ENCODE measurements at regions not wholly inside any gene's neighbourhood (a gene's known extent, or its start where the extent isn't known, plus 50 kb on each side); places are given as distances from the start of the nearest gene placed in this dataset.

DNA sequence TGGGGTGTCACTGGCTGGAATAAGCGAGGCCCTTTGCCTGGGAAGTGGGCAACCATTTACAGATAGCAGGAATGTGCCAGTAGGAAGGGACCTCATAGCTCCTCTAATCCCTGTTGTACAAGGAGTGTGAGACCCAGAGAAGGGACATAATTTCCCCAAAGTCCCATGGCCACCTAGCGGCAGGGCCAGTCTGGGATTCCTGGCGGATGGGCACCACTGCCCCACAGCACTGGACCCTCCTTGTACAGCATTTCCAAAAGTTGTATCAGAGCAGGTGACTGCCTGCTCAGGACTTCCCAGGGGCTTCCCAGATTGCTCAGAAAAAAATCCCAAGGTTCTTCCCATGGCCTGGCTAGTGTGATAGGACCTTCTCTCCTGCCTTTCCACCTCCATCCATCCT, 185.8 kb downstream of the GLI2 start:
- H3K9ac ChIP-seq (ENCODE audit: control insufficient read depth, insufficient read depth, low read length) = no peak overlapping the region
- H2AFZ ChIP-seq (ENCODE audit: control insufficient read depth, low read depth, low read length) = no peak overlapping the region
- H3K9me3 ChIP-seq (replicated peaks; ENCODE audit: control insufficient read depth, insufficient read depth, low read length) = no peaks in the 10 kb centered on the region
- no peaks in the 10 kb centered on the region; a peak in 1 of 4 replicates for H3K27me3 ChIP-seq (replicated peaks in 1 of 2; ENCODE audit: control insufficient read depth in 2 of 2, insufficient read depth in 2 of 2, low read length in 1 of 2)
- BruUV-seq (replicated peaks) = no TSS peak
- TF ChIP-seq RAD21 (IDR thresholded peaks at IDR 0.05; ENCODE audit: insufficient read depth, low read depth, low read length) (no peak), PML (IDR thresholded peaks at IDR 0.05; ENCODE audit: low read length) (no peak), ZBED1 (IDR thresholded peaks at IDR 0.05; ENCODE audit: borderline replicate concordance) (no peak), PAX8 (IDR thresholded peaks at IDR 0.05) (no peak), RAD51 (IDR thresholded peaks at IDR 0.05) (no peak), TARDBP (IDR thresholded peaks at IDR 0.05; ENCODE audit: borderline replicate concordance) (no peak), ZNF384 (IDR thresholded peaks at IDR 0.05; ENCODE audit: borderline replicate concordance, low read depth, low read length) (no peak), RBBP5 (conservative IDR thresholded peaks at IDR 0.05) (no peak), MTA3 (IDR thresholded peaks at IDR 0.05; ENCODE audit: borderline replicate concordance, low read length) (no peak), SIN3A (IDR thresholded peaks at IDR 0.05; ENCODE audit: low read depth, low read length) (no peak)
- TF ChIP-seq, protein P1, sequence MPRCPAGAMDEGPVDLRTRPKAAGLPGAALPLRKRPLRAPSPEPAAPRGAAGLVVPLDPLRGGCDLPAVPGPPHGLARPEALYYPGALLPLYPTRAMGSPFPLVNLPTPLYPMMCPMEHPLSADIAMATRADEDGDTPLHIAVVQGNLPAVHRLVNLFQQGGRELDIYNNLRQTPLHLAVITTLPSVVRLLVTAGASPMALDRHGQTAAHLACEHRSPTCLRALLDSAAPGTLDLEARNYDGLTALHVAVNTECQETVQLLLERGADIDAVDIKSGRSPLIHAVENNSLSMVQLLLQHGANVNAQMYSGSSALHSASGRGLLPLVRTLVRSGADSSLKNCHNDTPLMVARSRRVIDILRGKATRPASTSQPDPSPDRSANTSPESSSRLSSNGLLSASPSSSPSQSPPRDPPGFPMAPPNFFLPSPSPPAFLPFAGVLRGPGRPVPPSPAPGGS (IDR thresholded peaks at IDR 0.05; ENCODE audit: borderline replicate concordance, insufficient read depth, low read depth, low read length, poor library complexity, severe bottlenecking) = no peak
- TF ChIP-seq, protein P2, sequence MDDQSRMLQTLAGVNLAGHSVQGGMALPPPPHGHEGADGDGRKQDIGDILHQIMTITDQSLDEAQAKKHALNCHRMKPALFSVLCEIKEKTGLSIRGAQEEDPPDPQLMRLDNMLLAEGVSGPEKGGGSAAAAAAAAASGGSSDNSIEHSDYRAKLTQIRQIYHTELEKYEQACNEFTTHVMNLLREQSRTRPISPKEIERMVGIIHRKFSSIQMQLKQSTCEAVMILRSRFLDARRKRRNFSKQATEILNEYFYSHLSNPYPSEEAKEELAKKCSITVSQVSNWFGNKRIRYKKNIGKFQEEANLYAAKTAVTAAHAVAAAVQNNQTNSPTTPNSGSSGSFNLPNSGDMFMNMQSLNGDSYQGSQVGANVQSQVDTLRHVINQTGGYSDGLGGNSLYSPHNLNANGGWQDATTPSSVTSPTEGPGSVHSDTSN (IDR thresholded peaks at IDR 0.05; ENCODE audit: insufficient replicate concordance, low read depth, low read length) = no peak
- TF ChIP-seq, protein P3, sequence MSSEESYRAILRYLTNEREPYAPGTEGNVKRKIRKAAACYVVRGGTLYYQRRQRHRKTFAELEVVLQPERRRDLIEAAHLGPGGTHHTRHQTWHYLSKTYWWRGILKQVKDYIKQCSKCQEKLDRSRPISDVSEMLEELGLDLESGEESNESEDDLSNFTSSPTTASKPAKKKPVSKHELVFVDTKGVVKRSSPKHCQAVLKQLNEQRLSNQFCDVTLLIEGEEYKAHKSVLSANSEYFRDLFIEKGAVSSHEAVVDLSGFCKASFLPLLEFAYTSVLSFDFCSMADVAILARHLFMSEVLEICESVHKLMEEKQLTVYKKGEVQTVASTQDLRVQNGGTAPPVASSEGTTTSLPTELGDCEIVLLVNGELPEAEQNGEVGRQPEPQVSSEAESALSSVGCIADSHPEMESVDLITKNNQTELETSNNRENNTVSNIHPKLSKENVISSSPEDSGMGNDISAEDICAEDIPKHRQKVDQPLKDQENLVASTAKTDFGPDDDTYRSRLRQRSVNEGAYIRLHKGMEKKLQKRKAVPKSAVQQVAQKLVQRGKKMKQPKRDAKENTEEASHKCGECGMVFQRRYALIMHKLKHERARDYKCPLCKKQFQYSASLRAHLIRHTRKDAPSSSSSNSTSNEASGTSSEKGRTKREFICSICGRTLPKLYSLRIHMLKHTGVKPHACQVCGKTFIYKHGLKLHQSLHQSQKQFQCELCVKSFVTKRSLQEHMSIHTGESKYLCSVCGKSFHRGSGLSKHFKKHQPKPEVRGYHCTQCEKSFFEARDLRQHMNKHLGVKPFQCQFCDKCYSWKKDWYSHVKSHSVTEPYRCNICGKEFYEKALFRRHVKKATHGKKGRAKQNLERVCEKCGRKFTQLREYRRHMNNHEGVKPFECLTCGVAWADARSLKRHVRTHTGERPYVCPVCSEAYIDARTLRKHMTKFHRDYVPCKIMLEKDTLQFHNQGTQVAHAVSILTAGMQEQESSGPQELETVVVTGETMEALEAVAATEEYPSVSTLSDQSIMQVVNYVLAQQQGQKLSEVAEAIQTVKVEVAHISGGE (CRISPR knock-in tag; IDR thresholded peaks at IDR 0.05) = no peak
- TF ChIP-seq, protein P4, sequence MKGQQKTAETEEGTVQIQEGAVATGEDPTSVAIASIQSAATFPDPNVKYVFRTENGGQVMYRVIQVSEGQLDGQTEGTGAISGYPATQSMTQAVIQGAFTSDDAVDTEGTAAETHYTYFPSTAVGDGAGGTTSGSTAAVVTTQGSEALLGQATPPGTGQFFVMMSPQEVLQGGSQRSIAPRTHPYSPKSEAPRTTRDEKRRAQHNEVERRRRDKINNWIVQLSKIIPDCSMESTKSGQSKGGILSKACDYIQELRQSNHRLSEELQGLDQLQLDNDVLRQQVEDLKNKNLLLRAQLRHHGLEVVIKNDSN (IDR thresholded peaks at IDR 0.05; ENCODE audit: borderline replicate concordance, extremely low read length, insufficient read depth, low read depth, low read length) = no peak
- 33% methylated on average over 3 of the region's 3 CpGs for WGBS (ENCODE audit: insufficient coverage, insufficient replicate concordance, low lambda C conversion rate, missing lambda C conversion rate)
- DNase-seq (ENCODE audit: low read depth, low spot score) (no peak), ATAC-seq (no peak), FAIRE-seq (no peak)
- intact Hi-C loops (cut with micrococcal nuclease; ENCODE audit: unreplicated experiment) = no loop called here
- no peak overlapping the region for H3K4me3 ChIP-seq
- H4K20me1 ChIP-seq (ENCODE audit: control insufficient read depth, insufficient read depth) = no peaks in the 10 kb centered on the region
- CTCF ChIA-PET = no interaction called here
- no peaks in the 10 kb centered on the region for H3K79me2 ChIP-seq (ENCODE audit: control insufficient read depth, insufficient read depth, low read length)
- no peak overlapping the region for H3K4me2 ChIP-seq (ENCODE audit: control insufficient read depth, insufficient read depth)
- RAD21 ChIA-PET (ENCODE audit: unreplicated experiment) = no interaction called here
- POLR2A ChIA-PET = no interaction called here
- no peaks in the 10 kb centered on the region for H3K4me1 ChIP-seq (ENCODE audit: control insufficient read depth, insufficient read depth, low read length)
- SMC1A ChIA-PET (ENCODE audit: uncharacterized antibody, unreplicated experiment) = no interaction called here
- no peak overlapping the region for H3K27ac ChIP-seq (ENCODE audit: control insufficient read depth, insufficient read depth)
- H3K36me3 ChIP-seq (ENCODE audit: control insufficient read depth in 2 of 2, insufficient read depth in 2 of 2, low read length in 1 of 2) = no peaks in the 10 kb centered on the region
- in situ Hi-C loops (cut with MboI) = no loop called here
